GM18909 (cell line): ENCODE measurements at regions not wholly inside any gene's neighbourhood (a gene's known extent, or its start where the extent isn't known, plus 50 kb on each side); places are given as distances from the start of the nearest gene placed in this dataset.

Experiments used
- ATAC-seq: cut with Tn5 transposase; IDR thresholded peaks from one replicate; pipeline ENCODE4 v1.9.1; 2021; ENCODE audit warnings: mild to moderate bottlenecking; ENCODE audit not compliant: unreplicated experiment, poor library complexity

DNA sequence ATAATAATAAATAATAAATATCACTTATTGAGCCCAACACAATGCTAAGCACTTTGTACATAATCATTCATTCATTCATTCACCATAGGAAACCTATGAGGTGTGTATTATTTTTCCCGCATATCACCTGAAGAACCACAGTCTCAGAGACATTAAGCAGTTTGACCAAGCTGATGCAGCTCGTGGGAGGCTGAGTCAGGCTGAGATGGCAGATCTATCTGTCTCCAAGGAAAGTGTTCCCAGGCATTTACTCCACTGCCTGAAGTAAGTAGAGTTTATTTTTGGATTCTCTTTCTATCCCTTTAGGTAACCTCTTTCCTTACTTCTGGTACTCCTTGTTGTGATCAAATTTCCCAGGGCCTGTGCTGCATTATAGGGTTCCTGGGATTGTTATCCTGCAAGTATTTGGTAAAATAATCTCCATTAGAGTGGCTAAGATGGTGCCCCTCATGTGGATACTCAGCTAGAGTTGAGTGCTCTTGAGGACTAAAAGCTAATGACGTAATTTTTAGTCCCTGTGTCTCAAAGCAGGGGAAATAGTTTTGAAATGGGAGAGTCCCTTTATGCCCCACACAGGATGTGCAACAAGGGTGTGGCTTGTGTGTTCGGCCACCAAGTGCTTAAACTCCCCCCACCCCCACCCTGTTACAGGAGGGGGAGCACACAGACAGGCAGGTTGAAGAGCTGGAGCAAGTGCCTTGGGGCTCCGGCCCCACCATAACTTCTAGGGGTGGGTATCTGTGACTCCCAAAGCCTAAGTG is 467.0 kb downstream of the STIM2 start:
- ATAC-seq: no peak

DNA sequence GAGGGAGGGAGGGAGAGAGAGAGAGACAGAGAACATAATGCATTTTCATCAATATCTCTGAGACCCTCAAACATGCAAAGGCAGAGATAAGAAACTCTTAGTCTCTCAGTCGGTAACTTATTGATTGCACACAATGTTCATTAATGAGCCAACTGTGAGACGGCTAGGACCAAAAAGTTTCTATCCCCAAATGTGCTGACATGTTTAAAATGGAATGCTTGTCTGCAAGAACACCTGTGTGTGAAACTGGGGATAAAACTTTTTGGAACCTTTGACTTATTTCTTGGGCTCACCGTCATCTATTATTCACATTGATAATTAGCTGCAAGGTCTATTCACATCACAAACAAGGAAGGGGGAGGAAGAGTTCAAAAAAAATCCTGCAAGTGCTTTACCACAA is 477.9 kb downstream of the STIM2 start:
- ATAC-seq: no peak

DNA sequence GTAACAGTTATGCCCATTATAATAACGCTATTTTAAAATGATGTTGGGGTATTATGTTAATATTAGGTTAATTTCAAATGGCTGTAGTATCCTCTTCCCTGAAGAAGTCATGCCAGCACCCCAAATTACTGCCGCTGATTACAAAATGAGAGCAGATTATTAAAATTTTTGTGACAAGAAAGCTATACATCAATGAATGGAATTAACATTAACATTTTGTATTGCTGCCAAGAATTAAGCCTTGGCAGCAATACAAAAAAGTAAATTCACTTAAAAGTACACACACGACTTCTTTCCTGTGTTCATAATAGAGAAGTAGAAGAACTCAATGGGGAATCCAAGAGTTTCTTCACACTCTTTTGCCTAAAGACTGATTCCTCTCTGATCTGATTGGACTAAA is 482.8 kb downstream of the STIM2 start:
- ATAC-seq: no peak

DNA sequence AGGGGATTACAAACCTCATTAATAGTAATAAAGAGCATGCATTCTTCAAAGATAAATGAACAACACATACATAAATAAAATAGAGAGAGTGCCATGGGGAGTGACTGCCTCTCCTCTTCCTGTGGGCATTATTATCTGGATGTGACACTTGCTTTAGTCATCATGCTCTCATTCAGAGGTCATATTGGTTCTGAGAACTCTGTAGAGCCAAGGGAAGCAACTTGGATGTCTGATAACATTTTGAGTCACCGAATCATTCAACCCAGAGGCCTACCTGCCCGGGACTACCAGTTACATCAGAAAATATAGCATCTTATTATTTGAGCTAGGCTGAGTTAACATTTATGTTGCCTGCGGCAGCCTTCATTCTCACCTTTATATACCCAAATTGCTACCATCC is 489.5 kb downstream of the STIM2 start:
- ATAC-seq: no peak

DNA sequence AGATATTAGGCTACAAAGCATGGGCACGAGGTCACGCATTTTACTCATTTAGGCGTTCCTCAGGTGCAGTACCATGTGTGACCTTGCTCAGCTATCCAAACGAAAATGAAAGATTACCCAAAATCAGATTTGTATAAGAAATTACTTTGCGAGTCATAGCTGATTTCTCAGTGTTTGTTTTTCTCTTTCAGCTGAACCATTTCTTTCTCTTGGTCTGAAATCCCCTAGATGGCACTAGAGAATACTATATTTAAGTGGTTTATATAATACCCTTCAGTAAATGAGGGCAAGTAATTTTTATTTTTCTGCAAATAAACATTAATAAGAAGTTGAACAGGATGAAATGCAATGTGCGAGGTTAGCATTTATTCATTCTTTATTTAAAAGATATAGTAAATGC is 496.6 kb downstream of the STIM2 start:
- ATAC-seq: no peak

DNA sequence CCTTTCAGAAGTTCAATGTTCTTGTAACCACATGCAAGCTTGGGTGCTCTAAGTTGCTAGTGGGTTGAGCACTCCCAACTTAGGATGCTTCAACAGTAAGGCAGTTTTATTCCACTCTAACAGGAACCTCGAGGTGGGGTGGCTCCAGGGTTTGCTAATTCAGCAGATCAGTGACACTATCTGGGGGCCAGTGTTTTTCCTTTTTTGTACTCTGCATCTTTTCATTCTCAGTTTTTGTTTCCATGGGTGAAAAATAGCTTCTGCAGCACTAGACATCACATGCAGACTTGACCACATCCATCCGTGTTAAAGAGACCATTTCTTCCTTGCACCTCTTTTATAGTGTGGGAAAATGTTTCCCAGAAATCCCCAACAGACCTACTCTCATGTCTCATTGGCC is 497.6 kb downstream of the STIM2 start:
- no peak for ATAC-seq

DNA sequence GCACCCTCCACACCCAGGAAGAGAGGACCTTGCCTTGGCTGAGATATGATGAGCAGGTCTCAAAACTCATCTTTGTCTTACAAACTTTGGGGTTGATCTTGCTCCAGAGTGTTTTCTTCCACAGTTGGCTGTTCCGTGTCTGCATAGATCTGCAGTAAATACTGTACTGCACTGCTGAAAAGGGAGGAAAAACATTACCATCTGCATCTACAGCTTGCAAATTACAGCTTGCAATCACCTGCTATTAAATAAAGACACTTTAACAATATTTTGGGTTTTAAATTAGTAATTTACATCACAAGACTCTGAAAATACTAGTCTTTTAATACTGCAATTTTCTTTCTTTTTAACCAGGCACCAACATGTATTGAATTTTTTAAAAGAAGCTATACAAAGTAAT is 499.5 kb downstream of the STIM2 start:
- ATAC-seq: no peak

DNA sequence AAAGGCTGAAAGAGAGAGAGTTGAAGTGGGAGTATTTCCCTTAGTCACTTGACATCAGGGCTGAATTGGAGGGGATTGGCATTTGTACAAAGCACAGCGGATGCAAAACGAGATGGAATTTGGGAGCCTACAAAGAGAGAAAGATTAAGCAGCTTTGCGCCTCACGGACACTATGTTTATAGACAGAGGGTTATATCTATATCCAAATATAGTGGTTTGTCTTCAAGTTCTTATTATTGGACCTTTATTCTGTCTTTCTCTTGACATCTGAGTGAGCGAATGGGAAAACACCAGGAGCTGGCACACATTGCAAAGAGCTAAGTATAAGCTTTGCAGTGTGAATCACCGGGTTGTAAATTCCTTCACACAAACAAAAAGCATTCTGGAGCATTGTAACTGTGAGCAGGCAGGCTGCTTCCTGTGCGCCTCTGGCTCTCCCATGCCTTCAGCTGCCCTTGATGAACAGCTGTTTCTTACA is 500.2 kb downstream of the STIM2 start:
- ATAC-seq: no peak

DNA sequence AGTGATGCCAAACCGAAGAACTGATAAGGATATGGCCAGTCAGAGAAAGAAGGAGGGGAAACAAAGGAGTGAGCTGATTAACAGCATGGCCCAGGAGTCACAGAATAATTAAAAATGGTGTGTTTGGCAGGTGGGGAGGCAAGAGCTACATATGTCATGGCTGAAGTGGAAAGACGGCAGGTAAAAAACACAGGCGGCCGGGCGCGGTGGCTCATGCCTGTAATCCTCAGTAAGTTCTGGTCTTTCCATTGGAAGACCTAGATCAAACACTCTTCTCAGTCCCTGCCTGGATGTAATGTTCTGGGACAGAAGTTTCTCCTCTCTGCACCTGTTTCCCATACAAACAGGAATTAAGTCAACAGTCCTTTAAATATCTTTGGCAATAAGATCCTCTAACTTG is 503.9 kb downstream of the STIM2 start:
- no peak for ATAC-seq

DNA sequence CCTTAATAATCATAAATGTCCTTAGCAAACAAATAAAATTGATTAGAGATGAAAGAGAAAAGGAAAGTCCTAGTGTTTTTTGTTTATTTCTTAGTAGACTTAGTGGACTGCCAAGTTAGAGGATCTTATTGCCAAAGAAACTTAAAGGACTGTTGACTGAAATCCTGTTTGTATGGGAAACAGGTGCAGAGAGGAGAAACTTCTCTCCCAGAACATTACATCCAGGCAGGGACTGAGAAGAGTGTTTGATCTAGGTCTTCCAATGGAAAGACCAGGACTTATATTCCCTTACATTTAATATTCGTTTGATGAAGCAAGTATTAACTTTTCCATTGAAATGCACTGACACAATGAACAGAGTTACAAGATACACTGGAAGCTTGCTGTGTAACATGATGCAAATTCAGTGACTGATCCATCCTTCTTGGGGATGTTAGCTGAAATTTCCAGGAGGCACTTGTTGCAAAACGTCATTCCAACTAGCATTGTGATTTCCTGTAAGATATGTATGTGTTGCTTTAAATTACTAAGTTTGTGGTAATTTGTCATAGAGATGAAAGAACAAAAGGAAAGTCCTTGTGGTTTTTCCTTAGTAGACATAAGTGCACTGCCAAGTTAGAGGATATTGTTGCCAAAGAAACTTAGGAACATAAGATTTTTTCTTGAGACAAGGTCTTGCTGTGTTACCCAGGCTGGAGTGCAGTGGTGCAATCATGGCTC is 505.6 kb downstream of the STIM2 start:
- ATAC-seq: no peak

DNA sequence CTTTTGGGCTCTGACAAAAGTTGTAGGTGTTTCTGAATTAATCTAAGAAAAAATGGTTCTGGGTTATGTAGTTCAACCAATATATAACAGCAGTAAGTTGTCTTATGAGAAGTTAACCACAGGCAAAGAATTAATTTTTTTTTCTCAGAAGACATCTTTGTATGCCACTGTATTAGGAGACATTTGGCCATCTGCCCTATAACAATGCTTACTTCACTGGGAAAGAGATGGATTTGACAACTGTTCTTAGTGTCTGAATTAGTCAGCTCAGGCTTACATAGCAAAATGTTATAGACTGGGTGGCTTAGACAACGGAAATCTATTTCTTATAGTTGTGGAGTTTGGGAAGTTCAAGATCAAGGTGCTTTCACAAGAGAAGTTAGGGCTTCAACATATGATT is 508.1 kb downstream of the STIM2 start:
- ATAC-seq: no peak

DNA sequence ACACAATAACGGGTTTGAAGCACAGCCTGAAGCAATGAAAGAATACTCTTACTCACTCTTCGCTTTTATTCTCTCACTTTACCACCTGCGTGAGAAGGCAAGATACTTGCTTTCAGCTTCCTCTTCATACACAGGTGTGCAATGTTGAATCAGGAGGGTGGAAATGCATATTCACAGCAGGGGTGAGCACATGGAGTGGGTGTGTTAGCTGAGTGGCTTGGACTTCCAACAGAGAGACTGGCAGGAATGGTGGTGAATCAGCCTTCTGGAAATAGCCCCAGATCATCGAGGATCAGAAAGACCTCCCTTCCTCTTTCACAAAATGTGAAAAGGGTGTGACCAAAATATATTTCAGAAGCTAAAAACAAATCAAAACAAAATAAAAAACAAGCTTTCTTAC is 521.2 kb downstream of the STIM2 start:
- ATAC-seq: no peak

DNA sequence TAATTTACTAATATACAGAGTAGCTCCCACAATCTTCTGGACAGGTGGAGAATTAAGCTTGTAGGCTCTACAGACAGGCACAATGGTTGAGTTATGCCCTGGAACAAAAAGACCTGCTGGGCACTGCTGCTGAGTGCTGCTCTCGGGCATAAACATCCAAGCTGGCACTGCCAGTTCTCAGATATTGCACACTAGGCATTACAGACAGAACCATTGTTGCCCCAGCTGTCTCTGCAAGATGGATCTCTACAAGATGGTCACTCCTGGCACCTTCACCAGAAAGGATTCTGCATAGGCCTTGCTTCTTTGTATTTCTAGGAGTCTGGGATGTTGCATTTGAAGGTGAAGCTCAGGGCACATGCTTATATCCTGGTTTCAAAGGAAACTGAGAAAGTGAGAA is 527.1 kb downstream of the STIM2 start:
- ATAC-seq: no peak

DNA sequence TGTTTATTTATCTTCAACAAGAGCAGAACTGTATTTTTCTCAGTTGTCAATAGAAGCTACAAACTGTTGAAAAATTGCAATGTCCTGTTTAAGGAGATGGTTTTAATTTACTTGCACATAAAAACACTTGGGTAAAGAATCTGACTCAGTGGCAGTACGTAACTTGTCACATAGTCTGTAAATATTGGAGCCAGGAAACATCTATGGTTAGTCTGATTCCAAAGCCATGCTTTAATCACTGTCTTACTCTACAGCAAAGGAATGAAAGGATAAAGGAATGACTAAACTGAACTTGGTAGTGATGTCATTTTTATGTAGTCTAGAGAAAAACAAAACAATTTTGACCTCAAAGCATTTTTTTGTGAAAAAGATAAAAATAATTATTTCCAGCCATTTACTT is 537.2 kb downstream of the STIM2 start:
- ATAC-seq: no peak

DNA sequence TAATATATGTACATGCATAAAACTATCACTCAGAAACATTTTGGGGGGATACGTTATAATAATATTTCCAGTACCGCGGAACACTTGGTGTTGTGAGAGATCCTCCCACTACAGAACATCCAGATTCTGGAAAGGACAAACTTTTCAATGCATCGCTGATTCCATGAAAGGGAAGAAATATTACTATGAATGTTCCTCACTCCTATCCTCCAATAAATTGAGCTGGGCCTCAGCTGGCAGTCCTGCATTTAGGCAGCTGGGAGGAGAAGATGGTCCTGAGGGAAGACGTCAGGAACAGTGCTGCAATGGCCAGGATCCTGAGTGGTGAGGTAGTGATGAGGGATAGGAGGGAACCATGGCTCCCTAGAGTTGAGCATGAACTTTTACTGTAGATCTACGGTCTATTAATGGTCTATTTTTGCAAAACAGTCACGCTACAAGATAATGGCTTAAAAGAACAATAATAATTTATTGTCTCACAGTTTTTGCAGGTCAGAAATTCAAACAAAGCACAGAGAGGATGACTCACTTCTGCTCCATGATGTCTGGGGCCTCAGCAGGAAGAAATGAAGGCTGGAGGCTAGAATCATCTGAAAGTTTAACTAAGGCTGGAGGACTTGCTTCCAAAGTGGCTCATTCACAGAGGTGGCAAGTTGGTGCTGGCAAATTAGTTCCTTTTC is 538.1 kb downstream of the STIM2 start:
- no peak for ATAC-seq

DNA sequence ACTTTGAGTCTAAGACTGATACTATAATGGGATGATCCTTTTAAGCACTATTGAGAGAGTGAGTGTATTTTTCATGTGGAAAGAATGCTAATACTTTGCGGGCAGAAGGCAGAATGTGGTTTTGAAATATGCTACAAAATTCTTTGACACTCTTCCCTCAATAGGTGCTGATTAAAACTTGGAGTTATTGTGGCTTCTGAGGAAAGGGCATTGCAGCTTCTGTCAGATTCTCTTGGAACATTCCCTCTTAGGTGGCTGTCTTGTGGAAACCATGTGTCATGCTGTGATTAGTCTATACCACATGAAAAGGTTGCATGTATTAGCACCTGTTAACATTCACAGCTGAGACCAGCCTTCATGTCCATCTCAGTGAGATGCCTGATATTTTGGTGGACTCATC is 547.0 kb downstream of the STIM2 start:
- ATAC-seq: no peak

DNA sequence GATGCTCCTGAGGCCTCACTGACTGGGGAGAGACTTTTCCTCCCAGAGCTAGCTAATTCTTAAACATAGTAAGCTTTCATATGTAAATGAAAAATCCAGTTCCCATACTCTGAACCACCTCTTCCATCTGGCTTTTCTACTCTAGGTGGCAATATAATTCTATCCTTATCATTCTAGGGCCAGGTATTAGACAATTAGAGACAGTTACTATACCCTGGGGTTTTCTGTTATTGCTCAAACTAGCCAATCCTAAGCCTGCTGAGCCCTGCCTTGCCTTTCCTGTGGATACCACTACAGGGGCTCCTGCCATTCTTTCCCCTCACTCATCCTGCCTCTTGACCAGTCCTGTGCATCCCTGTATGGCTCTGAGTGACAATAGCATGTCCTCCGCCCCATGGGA is 552.0 kb downstream of the STIM2 start:
- no peak for ATAC-seq

DNA sequence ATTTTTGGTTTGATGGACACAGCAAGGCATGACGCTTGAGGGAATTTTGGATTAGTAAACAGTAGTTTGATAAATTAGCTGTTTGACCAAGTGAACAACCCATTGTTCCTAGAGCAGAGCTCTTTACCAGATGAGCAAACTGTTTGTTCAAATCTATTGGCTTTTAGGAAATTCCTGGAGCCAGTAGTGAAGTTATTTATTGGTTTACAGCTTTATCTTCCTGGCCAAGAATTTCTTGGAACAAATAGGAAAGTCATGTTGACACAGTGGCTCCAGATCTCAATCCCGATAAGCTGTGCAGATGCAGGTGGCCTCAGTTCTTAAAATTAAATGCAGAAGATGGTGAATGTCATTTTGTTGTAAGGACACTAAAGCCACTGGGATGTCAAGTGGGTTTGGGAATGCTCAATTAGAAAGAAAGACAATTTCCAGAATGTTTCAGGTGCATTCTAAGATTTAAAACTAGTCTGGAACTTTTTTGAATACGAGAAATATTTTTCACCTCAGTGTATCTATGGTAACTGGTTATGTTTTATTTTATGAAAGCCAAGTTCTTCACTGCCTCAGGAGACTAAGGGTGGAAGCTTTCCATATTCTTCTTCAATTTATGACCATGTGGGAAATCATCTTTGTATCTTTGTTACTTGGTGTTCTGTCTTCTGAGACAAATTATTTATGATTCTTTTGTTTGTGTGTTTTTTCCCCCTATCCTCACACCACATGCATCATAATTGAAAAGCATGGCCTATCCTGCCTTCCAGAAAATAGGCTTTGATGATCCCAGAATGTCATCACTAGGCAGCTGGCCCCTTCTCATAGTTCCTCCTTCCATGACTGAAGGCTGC is 554.5 kb downstream of the STIM2 start:
- no peak for ATAC-seq

DNA sequence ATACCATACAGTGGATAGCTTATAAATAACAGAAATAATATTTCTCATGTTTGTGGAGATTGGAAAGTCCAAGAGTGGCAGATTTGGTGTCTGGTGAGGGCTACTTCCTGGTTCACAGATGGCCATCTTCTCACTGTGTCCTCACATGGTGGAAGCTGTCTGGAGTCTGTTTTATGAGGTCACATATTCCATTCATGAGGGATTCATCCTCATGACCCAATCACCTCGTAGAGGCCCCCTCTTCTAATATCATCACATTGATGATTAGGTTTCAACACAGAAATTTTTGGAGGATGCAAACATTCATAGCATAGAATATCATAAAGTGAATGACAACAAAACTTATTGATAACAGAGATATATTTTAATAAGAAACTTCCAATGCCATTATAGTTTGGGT is 568.0 kb downstream of the STIM2 start:
- ATAC-seq: no peak

DNA sequence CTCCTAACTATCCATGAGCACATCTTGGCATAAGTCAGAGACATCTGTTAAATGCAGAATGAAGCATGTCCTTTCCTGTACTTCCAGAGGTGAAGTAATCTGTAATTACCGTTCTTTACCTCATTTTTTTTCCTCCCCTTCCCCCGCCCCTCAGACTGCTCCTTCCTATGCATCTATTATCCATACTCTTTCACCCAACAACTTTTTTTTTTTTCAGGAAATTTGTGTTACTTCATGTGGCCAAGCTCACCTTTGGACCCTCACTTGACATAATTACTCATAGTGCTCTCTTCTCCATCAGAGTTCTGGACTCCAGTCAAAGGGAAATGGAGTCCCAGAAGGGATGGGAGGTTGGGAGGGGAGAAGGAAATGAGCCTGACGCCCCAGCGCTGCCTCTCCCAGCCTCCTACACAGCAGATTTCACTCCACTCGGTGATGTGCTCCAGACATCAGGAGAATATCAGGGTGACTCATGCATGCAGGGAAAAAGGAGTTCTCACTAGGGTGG is 568.8 kb downstream of the STIM2 start:
- ATAC-seq: no peak
